GM06990 (cell line): ENCODE measurements at regions not wholly inside any gene's neighbourhood (a gene's known extent, or its start where the extent isn't known, plus 50 kb on each side); places are given as distances from the start of the nearest gene placed in this dataset.

Source experiments
- DNase-seq: peaks from one replicate; pipeline ENCODE4 v3.0.0-alpha.2; 2011; ENCODE audit not compliant: insufficient read length; ENCODE audit errors: extremely low read depth
- H3K27me3 ChIP-seq: replicated peaks from 2 replicates; pipeline ENCODE4 v1.6.0; 2011; ENCODE audit warnings: low read length; ENCODE audit not compliant: control insufficient read depth, insufficient read depth
- H3K36me3 ChIP-seq: 2 replicates; pipeline ENCODE4 v1.5.1; 2011; ENCODE audit warnings: low read length; ENCODE audit not compliant: control insufficient read depth, insufficient read depth
- H3K4me3 ChIP-seq: replicated peaks from 2 replicates; pipeline ENCODE4 v1.5.1; 2011; ENCODE audit warnings: low read depth, mild to moderate bottlenecking, control low read depth, low read length
- TF ChIP-seq, protein P1 (sequence below): IDR thresholded peaks from 2 replicates; pipeline ENCODE4 v1.5.1; 2011; ENCODE audit warnings: low read length, control low read depth, mild to moderate bottlenecking, inconsistent platforms; ENCODE audit not compliant: insufficient read depth, poor library complexity, severe bottlenecking

DNA sequence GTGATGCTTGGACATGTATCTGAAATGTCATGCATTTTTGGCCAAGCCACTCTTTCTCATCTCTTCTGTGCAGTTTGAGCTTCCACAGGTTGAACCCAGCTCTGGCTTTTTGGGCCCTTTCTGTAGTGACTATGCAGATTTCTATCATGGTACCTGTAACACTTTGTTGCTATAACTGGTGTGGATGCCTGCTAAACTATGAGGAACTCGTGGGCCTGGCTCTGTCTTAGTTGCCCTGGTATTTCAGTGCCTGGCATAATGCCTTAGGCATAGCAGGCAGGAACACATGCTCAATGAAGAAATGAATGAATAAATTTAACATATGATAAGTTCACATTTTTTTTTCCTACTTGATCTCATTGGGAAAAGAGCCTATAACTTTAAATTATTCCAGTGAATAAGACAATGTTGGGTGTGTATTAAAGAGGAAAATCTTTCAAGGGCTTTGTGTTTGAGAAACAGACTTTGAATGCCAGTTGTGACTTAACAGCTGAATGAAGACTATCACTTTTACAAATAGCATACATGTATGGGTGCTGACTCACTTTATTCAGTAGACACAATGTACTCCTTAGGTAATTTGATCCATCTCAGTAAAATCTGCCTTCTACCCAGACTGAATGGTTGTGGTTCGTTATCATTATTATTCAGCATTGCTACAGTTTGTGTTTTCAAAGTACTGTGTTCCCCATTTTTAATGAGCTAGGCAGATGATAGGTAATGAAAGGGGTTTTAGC, 86.4 kb upstream of the MAP4K3 start:
- Histone ChIP-seq H3K27me3 (no peaks in the 10 kb centered on the region), H3K4me3 (no peak overlapping the region), H3K36me3 (no peaks in the 10 kb centered on the region)
- TF ChIP-seq, protein P1, sequence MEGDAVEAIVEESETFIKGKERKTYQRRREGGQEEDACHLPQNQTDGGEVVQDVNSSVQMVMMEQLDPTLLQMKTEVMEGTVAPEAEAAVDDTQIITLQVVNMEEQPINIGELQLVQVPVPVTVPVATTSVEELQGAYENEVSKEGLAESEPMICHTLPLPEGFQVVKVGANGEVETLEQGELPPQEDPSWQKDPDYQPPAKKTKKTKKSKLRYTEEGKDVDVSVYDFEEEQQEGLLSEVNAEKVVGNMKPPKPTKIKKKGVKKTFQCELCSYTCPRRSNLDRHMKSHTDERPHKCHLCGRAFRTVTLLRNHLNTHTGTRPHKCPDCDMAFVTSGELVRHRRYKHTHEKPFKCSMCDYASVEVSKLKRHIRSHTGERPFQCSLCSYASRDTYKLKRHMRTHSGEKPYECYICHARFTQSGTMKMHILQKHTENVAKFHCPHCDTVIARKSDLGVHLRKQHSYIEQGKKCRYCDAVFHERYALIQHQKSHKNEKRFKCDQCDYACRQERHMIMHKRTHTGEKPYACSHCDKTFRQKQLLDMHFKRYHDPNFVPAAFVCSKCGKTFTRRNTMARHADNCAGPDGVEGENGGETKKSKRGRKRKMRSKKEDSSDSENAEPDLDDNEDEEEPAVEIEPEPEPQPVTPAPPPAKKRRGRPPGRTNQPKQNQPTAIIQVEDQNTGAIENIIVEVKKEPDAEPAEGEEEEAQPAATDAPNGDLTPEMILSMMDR: no peak
- DNase-seq: no peak

DNA sequence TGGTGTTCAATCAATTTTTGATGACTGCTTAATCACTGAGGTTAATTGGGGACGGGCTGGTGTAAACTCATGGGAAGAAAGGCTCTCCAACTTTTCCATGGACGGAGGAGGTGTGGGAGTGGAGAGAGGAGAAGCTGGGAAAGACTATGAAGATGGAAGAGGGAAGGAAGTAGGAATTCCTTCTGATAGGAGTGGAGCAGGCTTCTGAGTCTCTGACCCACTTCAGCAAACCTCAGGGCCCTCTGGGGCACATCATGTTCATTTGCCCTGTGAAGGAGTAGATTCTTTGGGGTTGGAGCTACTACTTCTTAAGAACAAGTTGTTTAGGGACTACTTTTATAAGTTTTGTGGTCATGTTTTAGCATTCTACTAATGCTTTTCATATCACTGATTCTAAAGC, 87.0 kb upstream of the MAP4K3 start:
- DNase-seq: no peak
- H3K36me3 ChIP-seq: no peaks in the 10 kb centered on the region
- no peaks in the 10 kb centered on the region for H3K27me3 ChIP-seq
- no peak overlapping the region for H3K4me3 ChIP-seq
- TF ChIP-seq, protein P1: no peak

DNA sequence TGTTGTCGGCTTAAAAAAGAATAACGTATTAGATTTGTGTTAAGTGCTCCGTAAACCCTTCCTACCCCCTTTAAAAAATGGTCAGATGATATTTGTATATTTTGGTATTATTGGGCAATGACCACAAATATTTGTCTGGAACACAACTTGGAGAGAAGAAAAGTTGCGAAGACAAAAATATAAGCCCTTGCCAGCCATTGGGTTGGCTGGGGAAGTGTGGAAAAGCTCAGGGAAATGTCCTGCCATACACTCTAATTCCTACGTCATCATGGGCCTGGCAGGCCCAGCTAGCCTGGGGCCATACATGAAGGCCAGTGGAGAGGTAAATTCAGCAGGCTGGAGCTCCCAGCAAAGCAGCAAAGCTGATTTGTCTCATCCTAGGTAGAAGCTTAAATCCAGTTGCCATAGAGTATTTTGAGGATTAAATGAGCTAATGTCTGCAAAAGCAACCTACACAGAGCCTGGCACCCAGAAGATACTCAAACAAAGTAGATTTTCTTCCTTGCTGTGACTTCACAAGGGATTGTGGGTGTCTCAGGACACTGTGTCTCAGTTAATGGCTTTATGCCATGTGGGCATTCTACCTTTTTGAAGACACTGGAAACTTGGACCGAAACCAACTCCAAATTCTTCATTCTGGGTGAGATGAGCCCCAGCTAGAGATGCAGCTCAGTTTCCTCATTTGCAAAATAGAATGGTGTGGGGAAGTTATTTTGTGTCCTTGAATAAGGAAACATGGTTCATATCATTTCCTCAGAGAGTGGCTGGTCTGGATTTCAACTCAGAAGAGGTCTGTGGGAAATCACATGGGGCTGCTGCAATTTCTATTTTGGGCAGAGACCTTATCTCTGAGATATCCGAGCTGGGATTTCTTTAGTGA, 87.9 kb upstream of the MAP4K3 start:
- H3K36me3 ChIP-seq: no peaks in the 10 kb centered on the region
- DNase-seq: no peak
- no peak overlapping the region for H3K4me3 ChIP-seq
- H3K27me3 ChIP-seq: no peaks in the 10 kb centered on the region
- TF ChIP-seq, protein P1: no peak

DNA sequence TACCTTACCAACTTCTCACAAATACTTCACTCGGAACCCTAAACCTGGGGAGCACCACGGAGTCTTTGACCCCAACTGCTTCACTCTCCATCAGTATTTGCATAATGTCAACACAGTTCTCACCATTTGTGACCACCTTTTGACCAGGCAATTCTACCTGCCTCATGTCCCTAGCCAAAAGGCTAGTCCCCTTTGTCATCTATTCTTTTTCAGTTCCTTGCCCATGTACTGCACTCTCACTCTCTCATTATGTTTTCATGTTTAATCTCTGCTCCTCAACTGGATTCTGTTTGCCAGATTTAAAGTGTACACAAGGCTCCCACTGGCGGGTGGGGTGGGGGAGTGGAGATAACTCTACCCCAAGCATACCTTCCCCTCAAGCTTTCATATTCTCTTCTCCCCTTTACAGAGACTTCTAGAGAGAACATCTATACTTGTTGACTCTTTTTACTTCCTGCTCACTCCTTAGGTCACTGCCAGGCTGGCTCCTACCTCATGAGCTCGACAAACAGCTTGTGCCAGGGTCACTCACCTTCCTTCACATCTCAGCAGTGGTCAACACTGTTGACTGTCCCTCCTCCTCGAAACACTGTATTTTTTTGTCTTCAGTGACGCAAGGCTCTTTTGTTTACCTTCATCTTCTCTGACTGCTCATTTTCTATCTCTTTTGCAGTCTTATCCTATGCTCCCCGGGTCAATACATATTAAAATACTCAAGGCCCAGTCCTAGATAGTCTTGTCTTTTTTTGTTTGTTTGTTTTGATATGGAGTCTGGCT, 88.7 kb upstream of the MAP4K3 start:
- Histone ChIP-seq H3K4me3 (no peak overlapping the region), H3K36me3 (no peaks in the 10 kb centered on the region), H3K27me3 (no peaks in the 10 kb centered on the region)
- TF ChIP-seq, protein P1: no peak
- no peak for DNase-seq

DNA sequence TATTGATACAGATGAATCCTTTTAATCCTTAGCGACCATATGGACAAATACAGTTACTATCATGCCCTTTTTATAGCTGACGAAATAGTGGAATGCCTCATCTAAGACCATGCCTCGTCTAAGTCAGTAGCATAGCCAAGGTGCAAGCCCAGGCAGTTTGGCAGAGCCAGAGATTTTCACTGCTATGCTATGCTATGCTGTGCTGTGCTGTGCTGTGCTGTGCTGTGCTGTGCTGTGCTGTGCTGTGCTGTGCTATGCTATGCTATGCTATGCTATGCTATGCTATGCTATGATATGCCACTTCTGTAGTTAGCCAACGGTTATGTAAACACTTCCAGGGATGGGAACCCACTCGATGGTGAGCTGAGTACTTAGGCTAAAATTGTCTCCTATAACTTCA, 91.6 kb upstream of the MAP4K3 start:
- Histone ChIP-seq H3K27me3 (no peaks in the 10 kb centered on the region), H3K4me3 (no peak overlapping the region), H3K36me3 (no peaks in the 10 kb centered on the region)
- no peak for DNase-seq
- TF ChIP-seq, protein P1: no peak
